H1 (cell line): ENCODE measurements at regions not wholly inside any gene's neighbourhood (a gene's known extent, or its start where the extent isn't known, plus 50 kb on each side); places are given as distances from the start of the nearest gene placed in this dataset.

ENCODE experiments used
- BCL11A ChIP-seq, 2 experiments: IDR thresholded peaks; one replicate each; pipeline ENCODE4 v1.6.1; 2011; ENCODE audit warnings: low read depth in 2 of 2, low read length in 2 of 2, mild to moderate bottlenecking in 2 of 2
- JUND ChIP-seq: IDR thresholded peaks from 2 replicates; pipeline ENCODE4 v1.6.1; 2011; ENCODE audit warnings: mild to moderate bottlenecking, improper control_type of control experiment, low read length
- PHF8 ChIP-seq: fragments of 200-600 bp; sonication (generic); conservative IDR thresholded peaks from 2 replicates; pipeline ENCODE4 v1.7.1; 2012; ENCODE audit warnings: low read depth, mild to moderate bottlenecking, inconsistent platforms, low read length, moderate library complexity
- RXRA ChIP-seq: IDR thresholded peaks from 2 replicates; pipeline ENCODE4 v1.6.1; 2011; ENCODE audit warnings: low read depth, mild to moderate bottlenecking, low read length, moderate library complexity; ENCODE audit not compliant: insufficient read depth
- SUZ12 ChIP-seq: fragments of 200-600 bp; sonication (generic); IDR thresholded peaks from 2 replicates; pipeline ENCODE4 v1.6.1; 2012; ENCODE audit warnings: mild to moderate bottlenecking, inconsistent platforms, low read length, moderate library complexity, mixed read lengths
- TF ChIP-seq, protein P1 (sequence below): fragments of 300-600 bp; sonication (generic); IDR thresholded peaks from 2 replicates; pipeline ENCODE4 v1.7.1; 2012; ENCODE audit warnings: low read length, moderate library complexity, mild to moderate bottlenecking, inconsistent platforms; ENCODE audit not compliant: insufficient replicate concordance

DNA sequence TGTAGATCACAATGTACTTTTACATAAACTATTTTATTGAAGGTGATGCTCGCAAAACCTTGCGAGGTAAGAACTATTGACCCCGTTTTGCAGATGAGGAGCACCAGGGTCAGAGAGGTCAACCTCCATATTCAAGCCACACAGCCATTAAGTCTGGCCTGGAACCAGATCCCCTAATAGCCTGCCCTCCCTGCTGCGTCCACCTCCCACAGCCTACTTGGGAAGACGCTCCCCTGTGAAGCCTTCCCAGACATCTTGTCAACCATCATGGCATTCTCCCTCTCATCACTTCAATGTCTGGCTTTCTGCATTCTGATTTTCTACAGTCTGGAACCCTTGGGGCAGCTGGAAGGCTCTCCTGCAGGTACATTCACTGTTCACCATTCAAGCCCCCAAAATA lies 101.0 kb downstream of the TTC32 start (continued):
- TF ChIP-seq, protein P1, sequence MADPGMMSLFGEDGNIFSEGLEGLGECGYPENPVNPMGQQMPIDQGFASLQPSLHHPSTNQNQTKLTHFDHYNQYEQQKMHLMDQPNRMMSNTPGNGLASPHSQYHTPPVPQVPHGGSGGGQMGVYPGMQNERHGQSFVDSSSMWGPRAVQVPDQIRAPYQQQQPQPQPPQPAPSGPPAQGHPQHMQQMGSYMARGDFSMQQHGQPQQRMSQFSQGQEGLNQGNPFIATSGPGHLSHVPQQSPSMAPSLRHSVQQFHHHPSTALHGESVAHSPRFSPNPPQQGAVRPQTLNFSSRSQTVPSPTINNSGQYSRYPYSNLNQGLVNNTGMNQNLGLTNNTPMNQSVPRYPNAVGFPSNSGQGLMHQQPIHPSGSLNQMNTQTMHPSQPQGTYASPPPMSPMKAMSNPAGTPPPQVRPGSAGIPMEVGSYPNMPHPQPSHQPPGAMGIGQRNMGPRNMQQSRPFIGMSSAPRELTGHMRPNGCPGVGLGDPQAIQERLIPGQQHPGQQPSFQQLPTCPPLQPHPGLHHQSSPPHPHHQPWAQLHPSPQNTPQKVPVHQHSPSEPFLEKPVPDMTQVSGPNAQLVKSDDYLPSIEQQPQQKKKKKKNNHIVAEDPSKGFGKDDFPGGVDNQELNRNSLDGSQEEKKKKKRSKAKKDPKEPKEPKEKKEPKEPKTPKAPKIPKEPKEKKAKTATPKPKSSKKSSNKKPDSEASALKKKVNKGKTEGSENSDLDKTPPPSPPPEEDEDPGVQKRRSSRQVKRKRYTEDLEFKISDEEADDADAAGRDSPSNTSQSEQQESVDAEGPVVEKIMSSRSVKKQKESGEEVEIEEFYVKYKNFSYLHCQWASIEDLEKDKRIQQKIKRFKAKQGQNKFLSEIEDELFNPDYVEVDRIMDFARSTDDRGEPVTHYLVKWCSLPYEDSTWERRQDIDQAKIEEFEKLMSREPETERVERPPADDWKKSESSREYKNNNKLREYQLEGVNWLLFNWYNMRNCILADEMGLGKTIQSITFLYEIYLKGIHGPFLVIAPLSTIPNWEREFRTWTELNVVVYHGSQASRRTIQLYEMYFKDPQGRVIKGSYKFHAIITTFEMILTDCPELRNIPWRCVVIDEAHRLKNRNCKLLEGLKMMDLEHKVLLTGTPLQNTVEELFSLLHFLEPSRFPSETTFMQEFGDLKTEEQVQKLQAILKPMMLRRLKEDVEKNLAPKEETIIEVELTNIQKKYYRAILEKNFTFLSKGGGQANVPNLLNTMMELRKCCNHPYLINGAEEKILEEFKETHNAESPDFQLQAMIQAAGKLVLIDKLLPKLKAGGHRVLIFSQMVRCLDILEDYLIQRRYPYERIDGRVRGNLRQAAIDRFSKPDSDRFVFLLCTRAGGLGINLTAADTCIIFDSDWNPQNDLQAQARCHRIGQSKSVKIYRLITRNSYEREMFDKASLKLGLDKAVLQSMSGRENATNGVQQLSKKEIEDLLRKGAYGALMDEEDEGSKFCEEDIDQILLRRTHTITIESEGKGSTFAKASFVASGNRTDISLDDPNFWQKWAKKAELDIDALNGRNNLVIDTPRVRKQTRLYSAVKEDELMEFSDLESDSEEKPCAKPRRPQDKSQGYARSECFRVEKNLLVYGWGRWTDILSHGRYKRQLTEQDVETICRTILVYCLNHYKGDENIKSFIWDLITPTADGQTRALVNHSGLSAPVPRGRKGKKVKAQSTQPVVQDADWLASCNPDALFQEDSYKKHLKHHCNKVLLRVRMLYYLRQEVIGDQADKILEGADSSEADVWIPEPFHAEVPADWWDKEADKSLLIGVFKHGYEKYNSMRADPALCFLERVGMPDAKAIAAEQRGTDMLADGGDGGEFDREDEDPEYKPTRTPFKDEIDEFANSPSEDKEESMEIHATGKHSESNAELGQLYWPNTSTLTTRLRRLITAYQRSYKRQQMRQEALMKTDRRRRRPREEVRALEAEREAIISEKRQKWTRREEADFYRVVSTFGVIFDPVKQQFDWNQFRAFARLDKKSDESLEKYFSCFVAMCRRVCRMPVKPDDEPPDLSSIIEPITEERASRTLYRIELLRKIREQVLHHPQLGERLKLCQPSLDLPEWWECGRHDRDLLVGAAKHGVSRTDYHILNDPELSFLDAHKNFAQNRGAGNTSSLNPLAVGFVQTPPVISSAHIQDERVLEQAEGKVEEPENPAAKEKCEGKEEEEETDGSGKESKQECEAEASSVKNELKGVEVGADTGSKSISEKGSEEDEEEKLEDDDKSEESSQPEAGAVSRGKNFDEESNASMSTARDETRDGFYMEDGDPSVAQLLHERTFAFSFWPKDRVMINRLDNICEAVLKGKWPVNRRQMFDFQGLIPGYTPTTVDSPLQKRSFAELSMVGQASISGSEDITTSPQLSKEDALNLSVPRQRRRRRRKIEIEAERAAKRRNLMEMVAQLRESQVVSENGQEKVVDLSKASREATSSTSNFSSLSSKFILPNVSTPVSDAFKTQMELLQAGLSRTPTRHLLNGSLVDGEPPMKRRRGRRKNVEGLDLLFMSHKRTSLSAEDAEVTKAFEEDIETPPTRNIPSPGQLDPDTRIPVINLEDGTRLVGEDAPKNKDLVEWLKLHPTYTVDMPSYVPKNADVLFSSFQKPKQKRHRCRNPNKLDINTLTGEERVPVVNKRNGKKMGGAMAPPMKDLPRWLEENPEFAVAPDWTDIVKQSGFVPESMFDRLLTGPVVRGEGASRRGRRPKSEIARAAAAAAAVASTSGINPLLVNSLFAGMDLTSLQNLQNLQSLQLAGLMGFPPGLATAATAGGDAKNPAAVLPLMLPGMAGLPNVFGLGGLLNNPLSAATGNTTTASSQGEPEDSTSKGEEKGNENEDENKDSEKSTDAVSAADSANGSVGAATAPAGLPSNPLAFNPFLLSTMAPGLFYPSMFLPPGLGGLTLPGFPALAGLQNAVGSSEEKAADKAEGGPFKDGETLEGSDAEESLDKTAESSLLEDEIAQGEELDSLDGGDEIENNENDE, result no peak
- TF ChIP-seq JUND, result no peak
- TF ChIP-seq PHF8, result no peak
- TF ChIP-seq BCL11A (IDR thresholded peaks at IDR 0.05; ENCODE audit: low read depth in 2 of 2, low read length in 2 of 2), result no peak
- TF ChIP-seq SUZ12, result no peak
- no peak for TF ChIP-seq RXRA
- TF ChIP-seq, all 59 proteins: peak for 0
